22Rv1 (cell line): ENCODE measurements at regions not wholly inside any gene's neighbourhood (a gene's known extent, or its start where the extent isn't known, plus 50 kb on each side); places are given as distances from the start of the nearest gene placed in this dataset.

Experiments
- H3K27ac ChIP-seq: fragments of 450-650 bp; 2 replicates; pipeline ENCODE4 v1.5.1; 2017
- ZFX ChIP-seq: fragments of 450-650 bp; IDR thresholded peaks from 2 replicates; pipeline ENCODE4 v1.6.1; 2017; ENCODE audit warnings: antibody characterized with exemption, borderline replicate concordance
- TF ChIP-seq, protein P1 (sequence below): fragments of 450-650 bp; IDR thresholded peaks from 2 replicates; pipeline ENCODE4 v1.5.1; 2017; ENCODE audit warnings: mild to moderate bottlenecking

DNA sequence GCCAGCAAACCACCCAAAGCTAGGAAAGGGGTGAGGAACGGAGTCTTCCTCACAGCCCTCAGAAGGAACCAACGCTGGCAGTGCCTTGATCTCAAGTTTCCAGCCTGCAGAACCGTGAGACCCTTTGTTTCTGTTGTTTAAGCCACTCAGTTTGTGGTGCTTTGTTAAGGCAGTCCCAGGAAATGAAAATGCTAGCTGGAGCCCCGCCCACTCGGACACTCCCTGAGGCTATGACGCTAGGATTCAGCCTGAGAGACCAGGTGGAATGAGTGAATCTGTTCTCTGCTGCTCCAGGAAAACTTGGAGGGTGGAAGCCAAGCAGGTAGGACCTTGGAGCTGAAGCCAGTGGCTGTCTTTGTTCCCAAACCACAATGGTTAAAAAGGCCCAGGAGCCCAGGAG, 196.5 kb upstream of the POU3F1 start:
- no peak for TF ChIP-seq ZFX
- TF ChIP-seq, protein P1, sequence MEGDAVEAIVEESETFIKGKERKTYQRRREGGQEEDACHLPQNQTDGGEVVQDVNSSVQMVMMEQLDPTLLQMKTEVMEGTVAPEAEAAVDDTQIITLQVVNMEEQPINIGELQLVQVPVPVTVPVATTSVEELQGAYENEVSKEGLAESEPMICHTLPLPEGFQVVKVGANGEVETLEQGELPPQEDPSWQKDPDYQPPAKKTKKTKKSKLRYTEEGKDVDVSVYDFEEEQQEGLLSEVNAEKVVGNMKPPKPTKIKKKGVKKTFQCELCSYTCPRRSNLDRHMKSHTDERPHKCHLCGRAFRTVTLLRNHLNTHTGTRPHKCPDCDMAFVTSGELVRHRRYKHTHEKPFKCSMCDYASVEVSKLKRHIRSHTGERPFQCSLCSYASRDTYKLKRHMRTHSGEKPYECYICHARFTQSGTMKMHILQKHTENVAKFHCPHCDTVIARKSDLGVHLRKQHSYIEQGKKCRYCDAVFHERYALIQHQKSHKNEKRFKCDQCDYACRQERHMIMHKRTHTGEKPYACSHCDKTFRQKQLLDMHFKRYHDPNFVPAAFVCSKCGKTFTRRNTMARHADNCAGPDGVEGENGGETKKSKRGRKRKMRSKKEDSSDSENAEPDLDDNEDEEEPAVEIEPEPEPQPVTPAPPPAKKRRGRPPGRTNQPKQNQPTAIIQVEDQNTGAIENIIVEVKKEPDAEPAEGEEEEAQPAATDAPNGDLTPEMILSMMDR, result no peak
- no peak overlapping the region for H3K27ac ChIP-seq

DNA sequence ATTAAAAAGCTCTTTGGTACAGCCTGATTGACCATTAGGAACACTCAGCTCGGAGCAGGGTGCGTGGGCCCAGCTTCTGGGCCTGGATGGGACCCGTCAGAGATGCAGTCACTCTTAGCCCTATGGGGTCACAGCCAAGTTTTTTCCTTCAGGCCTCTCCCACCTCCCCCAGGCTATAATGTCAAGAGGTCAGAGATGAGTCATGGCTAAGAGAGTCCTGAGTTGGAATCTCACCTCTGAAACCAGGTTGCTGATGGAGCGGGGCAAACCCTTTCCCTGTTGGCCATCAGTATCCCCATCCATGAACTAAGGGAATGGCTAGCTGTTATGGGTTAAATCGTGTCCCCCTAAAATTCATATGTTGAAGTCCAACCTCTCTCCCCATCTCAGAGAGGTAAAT, 195.9 kb upstream of the POU3F1 start:
- no peak for TF ChIP-seq ZFX
- TF ChIP-seq, protein P1, result no peak
- no peak overlapping the region for H3K27ac ChIP-seq

DNA sequence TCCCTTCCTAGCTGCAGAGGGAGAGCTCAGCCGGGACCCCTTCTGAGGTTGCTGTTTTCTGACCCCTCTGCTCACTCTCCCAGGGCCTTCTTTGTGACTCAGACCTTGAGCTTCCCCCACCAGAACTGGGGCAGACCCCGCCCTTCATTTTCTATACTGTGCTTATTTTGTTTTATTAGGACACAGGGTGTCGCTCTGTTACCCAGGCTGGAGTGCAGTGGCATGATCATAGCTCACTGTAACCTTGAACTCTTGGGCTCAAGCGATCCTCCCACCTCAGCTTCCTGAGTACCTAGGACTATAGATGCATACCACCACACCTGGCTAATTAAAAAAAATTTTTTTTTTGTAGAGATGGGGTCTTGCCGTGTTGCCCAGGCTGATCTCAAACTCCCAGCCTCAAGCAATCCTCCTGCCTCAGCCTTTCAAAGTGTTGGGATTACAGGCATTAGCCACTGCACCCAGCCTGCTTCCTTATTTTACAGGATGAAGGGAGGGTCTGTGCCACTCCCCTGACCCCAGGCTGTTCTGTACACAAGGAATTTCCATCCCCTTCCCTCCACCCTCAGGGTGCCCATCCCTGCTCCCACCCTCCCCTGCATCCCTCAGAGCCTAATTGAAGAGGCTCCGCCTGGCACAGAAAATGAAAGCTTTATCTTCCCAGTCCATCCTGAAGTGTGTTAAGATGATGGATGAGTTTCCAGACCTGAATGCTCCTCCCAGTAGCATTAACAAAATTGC, 195.2 kb upstream of the POU3F1 start:
- no peak for TF ChIP-seq ZFX
- TF ChIP-seq, protein P1, result no peak
- no peak overlapping the region for H3K27ac ChIP-seq

DNA sequence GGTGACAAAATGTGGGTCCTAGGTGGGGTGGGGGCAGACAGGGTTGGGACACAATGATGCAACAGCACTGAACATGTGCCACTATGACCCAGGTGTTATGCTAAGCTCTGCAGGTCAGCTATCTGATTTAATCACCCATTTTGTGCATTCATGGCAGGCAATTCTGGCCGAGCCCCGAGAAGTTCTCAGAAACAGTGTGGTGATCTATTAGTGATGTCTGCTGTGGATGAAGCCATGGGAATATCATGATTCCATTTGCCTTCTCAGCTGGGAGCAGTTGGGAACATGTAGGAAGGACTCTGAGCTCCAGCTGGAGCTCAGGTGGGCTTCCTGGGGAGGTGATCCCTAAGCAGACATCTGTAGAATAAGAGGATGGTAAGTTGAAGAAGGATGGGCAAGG, 194.0 kb upstream of the POU3F1 start:
- TF ChIP-seq, protein P1, result no peak
- TF ChIP-seq ZFX, result no peak
- no peak overlapping the region for H3K27ac ChIP-seq

DNA sequence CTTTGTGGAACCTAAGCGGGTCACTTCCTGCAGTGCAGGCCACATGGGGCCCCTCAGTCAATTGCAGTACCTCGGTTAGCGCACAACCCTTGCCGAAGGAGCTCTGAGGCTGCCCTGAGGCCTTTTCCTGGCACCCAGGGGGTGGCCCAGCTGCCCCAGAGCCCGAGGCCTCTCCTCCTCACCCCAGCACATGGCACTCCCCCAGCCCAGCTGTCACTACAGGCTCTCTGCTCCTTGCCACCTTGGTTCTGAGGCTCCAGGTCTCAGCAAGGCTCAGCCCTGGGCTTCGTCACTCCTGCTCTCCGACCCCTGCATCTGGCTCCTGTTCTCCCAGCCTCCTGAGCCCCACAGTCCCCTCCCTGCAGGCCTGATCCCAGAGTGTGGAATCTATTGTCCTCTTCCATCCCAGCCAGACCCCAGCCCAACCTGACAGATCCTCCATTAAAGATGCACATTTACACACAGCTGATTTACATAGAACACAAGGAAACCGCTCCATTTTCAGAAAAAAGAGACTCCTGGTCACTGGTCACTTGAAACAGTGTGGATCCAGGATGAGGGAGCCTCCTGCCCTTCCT, 192.8 kb upstream of the POU3F1 start:
- TF ChIP-seq ZFX, result no peak
- TF ChIP-seq, protein P1, result no peak
- H3K27ac ChIP-seq, result no peak overlapping the region

DNA sequence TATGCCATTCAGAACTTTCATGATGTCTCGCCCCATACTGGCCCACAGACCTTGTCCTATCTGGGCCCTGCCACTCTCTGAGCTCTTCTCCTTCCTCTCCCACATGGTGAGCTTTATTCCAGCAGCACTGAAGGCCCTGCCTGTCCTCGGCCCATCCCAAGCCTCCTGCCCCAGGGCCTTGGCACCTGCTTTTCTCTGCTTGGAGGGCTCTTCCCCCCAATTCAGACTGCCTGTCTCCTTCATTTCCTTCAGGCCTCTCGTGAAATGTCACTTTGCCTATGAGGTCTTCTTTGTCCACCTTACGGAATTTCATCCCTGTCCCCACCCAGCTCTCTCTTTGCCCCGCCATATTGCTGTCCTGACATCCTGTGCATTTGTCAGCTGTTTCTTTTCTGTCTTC, 191.7 kb upstream of the POU3F1 start:
- TF ChIP-seq ZFX, result no peak

DNA sequence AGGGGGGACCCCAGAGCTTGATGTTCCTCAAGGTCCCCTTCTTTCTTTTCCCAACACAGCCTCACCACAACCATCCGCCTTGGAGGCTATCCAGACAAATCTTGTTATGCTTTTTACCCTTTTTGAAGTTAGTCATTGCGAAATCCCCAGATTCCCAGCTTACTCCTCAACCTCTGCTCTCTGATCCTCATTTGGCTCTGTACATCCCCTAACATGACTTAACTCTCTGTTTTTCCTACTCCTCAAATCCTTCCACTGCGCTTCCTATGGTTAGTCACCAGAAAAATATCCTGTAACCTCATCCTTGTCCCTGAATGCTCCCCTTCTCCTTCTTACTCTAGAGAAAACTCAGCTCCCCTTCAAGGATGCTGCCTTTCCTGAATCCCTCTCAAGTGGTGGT, 189.1 kb upstream of the POU3F1 start:
- no peak overlapping the region for H3K27ac ChIP-seq
- no peak for TF ChIP-seq ZFX
- TF ChIP-seq, protein P1, result no peak

More for the DNA sequence above, 191.7 kb upstream of the POU3F1 start:
- H3K27ac ChIP-seq, result no peak overlapping the region

DNA sequence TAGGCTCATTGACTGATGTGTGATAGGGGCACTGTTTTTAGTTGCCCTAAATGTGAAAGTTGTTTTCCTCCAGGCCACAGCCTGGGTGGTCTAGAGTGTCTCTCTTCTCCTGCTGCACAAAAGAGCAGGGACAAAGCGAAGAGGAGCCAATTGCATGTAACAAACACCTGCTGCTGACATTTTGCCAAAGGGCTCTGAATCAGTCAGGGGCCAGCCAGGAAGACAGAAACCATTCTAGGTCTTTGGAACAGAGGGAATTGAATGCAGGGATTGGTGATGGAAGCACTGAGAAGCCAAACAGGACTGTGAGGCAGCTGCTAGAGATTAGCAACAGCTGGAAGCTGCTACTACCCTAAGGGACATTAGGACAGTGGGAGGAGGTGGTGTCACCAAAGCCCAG, 185.3 kb upstream of the POU3F1 start:
- no peak overlapping the region for H3K27ac ChIP-seq
- TF ChIP-seq ZFX, result no peak
- TF ChIP-seq, protein P1, result no peak
